Uterus (tissue), 2 donors: ENCODE measurements at regions not wholly inside any gene's neighbourhood (a gene's known extent, or its start where the extent isn't known, plus 50 kb on each side); places are given as distances from the start of the nearest gene placed in this dataset.

ENCODE experiments used
- CTCF ChIP-seq, 4 experiments: fragments of 200-600 bp in 2 of 4; fragments of 450-650 bp in 2 of 4; sonication (generic) in 2 of 4; IDR thresholded peaks; one replicate each; pipeline ENCODE4 v1.5.1; 2016 to 2019; ENCODE audit warnings: antibody characterized with exemption in 4 of 4, mild to moderate bottlenecking in 2 of 4, moderate library complexity in 1 of 4
- POLR2A ChIP-seq, 2 donors: fragments of 450-650 bp; IDR thresholded peaks; one replicate each; pipeline ENCODE4 v1.6.1; 2016; ENCODE audit warnings: antibody characterized with exemption in 2 of 2, mild to moderate bottlenecking in 1 of 2, moderate library complexity in 1 of 2

- TF ChIP-seq POLR2A (IDR thresholded peaks at IDR 0.05) (no peak), CTCF (IDR thresholded peaks at IDR 0.05) (no peak)
These were observed 173.1 kb upstream of the MALRD1 start for GRCh38 chr10:18875477-18875876.
